GM18870 (cell line): ENCODE measurements at regions not wholly inside any gene's neighbourhood (a gene's known extent, or its start where the extent isn't known, plus 50 kb on each side); places are given as distances from the start of the nearest gene placed in this dataset.

Source experiments
- ATAC-seq: cut with Tn5 transposase; IDR thresholded peaks from one replicate; pipeline ENCODE4 v1.9.1; 2021; ENCODE audit warnings: moderate library complexity; ENCODE audit not compliant: unreplicated experiment

GRCh38 chr2:67854103-67854743 lies 208.6 kb downstream of the C1D start:
- no peak for ATAC-seq

DNA sequence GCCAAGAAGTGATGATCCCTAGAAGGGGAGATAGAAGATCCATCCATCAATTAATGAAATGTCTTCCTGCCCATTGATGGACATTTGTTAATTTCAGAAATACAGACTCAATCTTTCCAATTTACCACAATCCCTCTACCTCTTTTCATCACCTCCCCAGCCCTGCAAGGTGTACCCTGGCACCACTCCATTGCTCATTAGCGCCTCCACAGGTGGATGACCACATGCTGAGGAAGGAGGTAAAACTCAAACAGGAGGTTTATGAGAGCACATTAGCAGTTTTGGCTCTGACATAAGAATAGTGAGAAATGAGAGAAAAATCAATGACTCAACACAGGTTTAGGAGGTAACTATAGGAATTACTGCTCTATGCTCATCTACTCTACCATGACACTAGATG lies 208.0 kb downstream of the C1D start:
- ATAC-seq: no peak

- ATAC-seq: no peak
Observed at GRCh38 chr2:67856866-67857265, 205.9 kb downstream of the C1D start.

- no peak for ATAC-seq
Observed at GRCh38 chr2:67857836-67858235, 205.0 kb downstream of the C1D start.

- ATAC-seq: no peak
Observed at GRCh38 chr2:67858886-67859285, 203.9 kb downstream of the C1D start.

- ATAC-seq: no peak
Observed at GRCh38 chr2:67865917-67866316, 196.9 kb downstream of the C1D start.

- no peak for ATAC-seq
Observed at GRCh38 chr2:67867735-67868134, 195.1 kb downstream of the C1D start.

- ATAC-seq: no peak
Observed at GRCh38 chr2:67871686-67872412, 191.0 kb downstream of the C1D start.

- no peak for ATAC-seq
Observed at GRCh38 chr2:67872481-67872880, 190.3 kb downstream of the C1D start.

DNA sequence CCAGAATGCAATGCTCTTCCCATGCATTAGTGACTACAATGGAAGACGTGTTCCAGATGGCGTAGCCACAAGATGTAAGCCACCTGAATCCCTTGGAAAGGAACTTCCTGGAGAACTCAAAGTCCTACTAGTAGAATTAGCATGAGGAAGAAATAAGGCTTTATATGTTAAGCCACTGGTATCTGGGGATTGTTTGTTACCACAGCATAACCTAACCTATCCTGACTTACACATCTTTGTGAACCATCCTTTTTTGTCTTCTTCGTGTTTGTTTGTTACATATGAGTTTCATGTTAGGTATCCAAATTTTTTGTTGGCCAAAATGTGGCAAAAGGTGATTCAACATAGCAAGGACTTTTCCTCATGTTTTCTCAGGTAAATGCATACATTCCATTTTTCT lies 188.9 kb downstream of the C1D start:
- ATAC-seq: no peak

DNA sequence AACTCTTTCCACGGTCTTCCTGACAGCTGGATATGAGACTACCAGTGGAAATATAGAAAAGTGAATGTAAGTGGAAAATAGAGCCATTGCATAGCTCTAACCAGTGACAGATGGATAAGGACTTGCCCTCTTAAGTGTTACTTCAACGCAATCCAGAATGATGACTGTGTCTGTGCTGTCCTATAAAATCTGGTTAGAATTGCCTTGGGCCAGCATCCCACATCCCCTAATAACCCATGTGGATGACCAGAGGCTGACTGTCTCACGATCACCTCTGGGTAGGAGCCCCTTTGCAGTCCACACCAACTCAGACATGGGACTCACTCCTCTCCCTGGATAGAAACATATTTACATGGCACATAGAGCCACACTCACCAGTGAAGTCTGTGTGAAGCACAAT lies 186.6 kb downstream of the C1D start:
- ATAC-seq: no peak

- no peak for ATAC-seq
Observed at GRCh38 chr2:67877301-67877700, 185.5 kb downstream of the C1D start.

GRCh38 chr2:67878743-67879142 lies 184.1 kb downstream of the C1D start:
- ATAC-seq: no peak

DNA sequence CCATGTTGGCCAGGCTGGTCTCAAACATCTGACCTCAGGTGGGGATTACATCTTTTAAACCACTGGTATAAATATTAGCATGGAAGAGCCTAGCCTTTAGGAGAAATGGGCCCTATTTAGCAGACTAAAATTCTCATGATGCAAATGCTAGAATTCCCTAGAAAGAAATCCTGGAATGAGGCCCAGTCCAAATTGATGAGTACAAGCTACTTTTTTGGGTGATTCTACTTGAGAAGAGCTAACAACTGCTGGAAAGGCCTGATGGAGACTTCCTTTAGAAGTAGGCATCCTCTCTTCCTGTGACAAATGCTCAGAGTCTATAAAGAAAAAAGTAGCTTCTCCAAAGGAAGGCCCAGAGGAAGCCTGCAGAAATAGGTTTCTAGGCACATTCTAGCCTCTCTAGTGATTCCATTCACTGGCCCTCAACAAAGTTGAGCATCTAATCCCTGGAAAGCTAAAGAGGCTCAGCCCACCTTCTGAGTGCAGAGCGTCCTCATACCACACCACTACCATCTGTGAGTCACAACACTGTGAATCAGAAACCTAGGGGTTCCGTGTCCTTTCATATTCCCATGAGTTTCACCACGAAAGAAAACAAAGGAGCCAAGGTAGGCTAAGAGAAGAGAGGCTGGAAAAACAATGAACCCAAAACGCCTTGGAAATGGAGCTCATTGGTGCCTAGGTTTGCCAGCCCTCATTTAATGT lies 183.1 kb downstream of the C1D start:
- ATAC-seq: no peak

DNA sequence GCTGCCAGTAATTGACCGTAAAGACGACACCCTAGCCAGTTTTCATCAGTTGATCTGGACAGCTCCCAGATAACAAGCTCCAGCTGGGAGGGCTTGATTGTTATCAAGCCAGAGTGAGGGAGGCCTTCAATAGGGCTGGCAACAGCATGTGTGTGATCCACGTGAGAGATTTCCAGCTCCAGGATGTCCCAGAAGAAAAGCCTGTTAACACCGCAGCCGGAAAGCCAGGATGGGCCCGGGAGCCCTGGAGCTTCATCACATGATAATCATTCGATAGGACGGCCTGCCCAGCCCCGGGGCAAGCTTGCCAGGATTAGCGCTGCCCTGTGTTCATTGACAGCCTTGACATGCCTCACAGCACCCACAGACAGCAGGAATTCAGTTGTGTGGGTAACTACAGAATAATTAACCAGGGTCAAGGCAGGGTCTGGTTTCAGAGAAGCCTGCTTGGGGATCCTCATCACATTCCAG lies 182.5 kb downstream of the C1D start:
- no peak for ATAC-seq

DNA sequence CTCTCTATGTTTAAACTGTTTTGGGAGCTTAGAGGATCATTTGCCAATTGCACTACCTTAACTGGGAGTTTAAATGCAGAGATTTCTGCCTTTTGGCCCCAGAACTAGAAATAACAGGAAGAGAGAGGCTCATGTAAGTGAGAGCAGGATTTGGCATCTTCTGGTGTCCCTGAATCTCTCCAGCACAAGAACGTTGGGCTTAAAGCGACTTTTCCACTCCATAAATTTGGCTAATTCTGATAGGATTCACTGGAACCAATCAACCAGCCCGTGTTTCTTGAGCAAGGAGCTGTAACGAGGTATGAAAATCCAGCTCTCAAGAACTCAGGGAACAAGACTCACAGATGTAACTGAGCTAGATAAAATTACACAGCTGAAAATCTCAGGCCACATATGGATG lies 181.0 kb downstream of the C1D start:
- ATAC-seq: no peak

DNA sequence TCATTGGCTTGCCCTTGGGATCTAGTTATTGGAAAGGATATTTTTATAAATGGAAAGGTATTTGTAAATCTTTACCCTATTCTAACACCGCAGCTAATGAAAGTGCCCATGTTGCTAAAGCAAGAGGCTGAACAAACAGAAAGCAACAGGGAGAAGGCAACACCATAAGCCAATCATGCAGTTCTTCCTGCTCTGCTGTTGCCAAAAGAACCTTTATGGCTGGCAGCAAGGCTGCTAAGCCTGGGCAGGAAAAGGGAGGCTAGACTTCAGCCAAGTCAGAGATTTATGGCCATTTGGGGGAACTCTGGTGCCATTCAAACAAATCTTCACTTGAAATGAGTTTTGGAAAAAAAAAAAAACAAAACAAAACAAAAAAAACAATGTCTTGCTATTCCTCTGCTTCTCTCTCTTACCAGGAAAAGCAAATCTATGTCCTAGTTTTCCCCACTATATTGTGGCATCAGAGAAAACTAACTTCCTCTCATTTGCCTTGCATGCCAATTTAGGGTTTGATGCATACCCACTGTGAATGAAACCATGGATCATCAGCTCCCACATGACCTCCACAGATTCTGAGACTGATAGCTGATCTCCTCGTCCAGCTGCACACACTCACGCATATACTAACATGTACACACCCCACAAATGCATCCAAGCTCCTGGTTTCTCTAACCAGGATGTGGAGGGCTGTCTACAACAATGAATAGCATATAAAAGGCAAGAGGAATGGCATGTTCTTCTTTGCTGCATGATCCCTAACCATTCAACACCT lies 179.3 kb downstream of the C1D start:
- ATAC-seq: no peak

- no peak for ATAC-seq
Observed at GRCh38 chr2:67888351-67889005, 174.3 kb downstream of the C1D start.

GRCh38 chr2:67889056-67889455 lies 173.7 kb downstream of the C1D start:
- ATAC-seq: no peak

- no peak for ATAC-seq
Observed at GRCh38 chr2:67891642-67892041, 171.2 kb downstream of the C1D start.

DNA sequence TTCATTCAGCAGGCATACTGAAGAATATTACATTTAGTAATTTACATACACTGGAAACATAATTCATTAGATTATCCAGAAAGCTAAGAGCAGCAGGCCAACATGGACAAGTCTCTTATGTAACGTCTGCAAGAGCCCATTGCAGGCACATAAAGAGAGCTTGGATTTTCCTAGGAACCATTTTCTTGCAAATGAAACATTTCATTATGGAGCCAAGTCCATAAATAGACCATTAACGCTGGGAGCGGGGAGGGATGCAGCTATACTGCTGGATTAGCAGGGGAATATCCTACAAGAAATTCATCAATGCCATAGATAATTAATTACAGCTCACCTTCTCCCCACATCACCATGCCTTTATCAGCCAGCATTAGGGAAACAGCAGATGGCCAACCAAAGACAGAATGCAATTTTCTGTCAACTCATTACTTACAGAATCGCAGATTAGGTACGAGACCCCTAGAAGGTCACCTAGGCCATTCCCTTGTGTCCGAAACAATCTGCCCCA lies 170.4 kb downstream of the C1D start:
- no peak for ATAC-seq
